Liver (tissue), 3 donors: ENCODE measurements at regions not wholly inside any gene's neighbourhood (a gene's known extent, or its start where the extent isn't known, plus 50 kb on each side); places are given as distances from the start of the nearest gene placed in this dataset.

ENCODE experiments used
- ATF3 ChIP-seq: IDR thresholded peaks from 2 replicates; pipeline ENCODE4 v1.6.1; 2016; ENCODE audit warnings: antibody characterized with exemption
- CTCF ChIP-seq: fragments of 150-350 bp; IDR thresholded peaks from 2 replicates; pipeline ENCODE4 v1.5.1; 2017; ENCODE audit warnings: improper control_type of control experiment, low read depth, low read length; ENCODE audit not compliant: missing input control
- EGR1 ChIP-seq, 2 donors: IDR thresholded peaks; 2 replicates each; pipeline ENCODE4 v1.6.1; 2016 to 2018; ENCODE audit warnings: antibody characterized with exemption in 2 of 2, low read depth in 2 of 2
- FOXA1 ChIP-seq: IDR thresholded peaks from 2 replicates; pipeline ENCODE4 v1.6.1; 2016; ENCODE audit warnings: antibody characterized with exemption
- GABPA ChIP-seq, 2 donors: IDR thresholded peaks in 1 of 2; conservative IDR thresholded peaks in 1 of 2; 2 replicates each; pipeline ENCODE4 v1.6.1; 2016; ENCODE audit warnings: antibody characterized with exemption in 2 of 2, mild to moderate bottlenecking in 1 of 2, moderate library complexity in 1 of 2
- HNF4A ChIP-seq, 2 donors: conservative IDR thresholded peaks; 2 replicates each; pipeline ENCODE4 v1.6.1; 2016; ENCODE audit warnings: antibody characterized with exemption in 2 of 2, mild to moderate bottlenecking in 2 of 2
- HNF4G ChIP-seq: IDR thresholded peaks from 2 replicates; pipeline ENCODE4 v1.6.1; 2016; ENCODE audit warnings: antibody characterized with exemption
- JUND ChIP-seq, 2 donors: IDR thresholded peaks; 2 replicates each; pipeline ENCODE4 v1.6.1; 2016; ENCODE audit warnings: antibody characterized with exemption in 2 of 2
- MAX ChIP-seq: IDR thresholded peaks from 2 replicates; pipeline ENCODE4 v1.6.1; 2016; ENCODE audit warnings: antibody characterized with exemption
- RAD21 ChIP-seq, 2 donors: IDR thresholded peaks; 2 replicates each; pipeline ENCODE4 v1.6.1; 2016; ENCODE audit warnings: antibody characterized with exemption in 2 of 2, mild to moderate bottlenecking in 2 of 2
- REST ChIP-seq: IDR thresholded peaks from 2 replicates; pipeline ENCODE4 v1.6.1; 2016; ENCODE audit warnings: antibody characterized with exemption, mild to moderate bottlenecking
- RXRA ChIP-seq, 2 donors: IDR thresholded peaks; 2 replicates each; pipeline ENCODE4 v1.6.1; 2017 to 2018; ENCODE audit warnings: antibody characterized with exemption in 2 of 2, mild to moderate bottlenecking in 1 of 2
- TAF1 ChIP-seq: conservative IDR thresholded peaks from 2 replicates; pipeline ENCODE4 v1.6.1; 2016; ENCODE audit warnings: antibody characterized with exemption, mild to moderate bottlenecking
- ZBTB33 ChIP-seq: IDR thresholded peaks from 2 replicates; pipeline ENCODE4 v1.6.1; 2016; ENCODE audit warnings: antibody characterized with exemption
- donor health status: healthy.
- donor health status: healthy.

- TF ChIP-seq MAX: no peak
- TF ChIP-seq ZBTB33: no peak
- no peak for TF ChIP-seq GABPA (IDR thresholded peaks at IDR 0.05 in 1 of 2, conservative IDR thresholded peaks at IDR 0.05 in 1 of 2)
- peak; percentile 84 for TF ChIP-seq REST
- TF ChIP-seq CTCF: no peak
- no peak for TF ChIP-seq RXRA (IDR thresholded peaks at IDR 0.05)
- TF ChIP-seq JUND (IDR thresholded peaks at IDR 0.05): no peak
- TF ChIP-seq EGR1 (IDR thresholded peaks at IDR 0.05; ENCODE audit: low read depth in 2 of 2): no peak
- TF ChIP-seq ATF3: no peak
- no peak for TF ChIP-seq HNF4A (conservative IDR thresholded peaks at IDR 0.05)
- no peak for TF ChIP-seq FOXA1
- no peak for TF ChIP-seq TAF1
- TF ChIP-seq RAD21 (IDR thresholded peaks at IDR 0.05): no peak
- TF ChIP-seq HNF4G: no peak
These were observed 261.4 kb upstream of the ZWINT start for GRCh38 chr10:56622335-56622973.
